ENCODE measurements at regions not wholly inside any gene's neighbourhood (a gene's known extent, or its start where the extent isn't known, plus 50 kb on each side); places are given as distances from the start of the nearest gene placed in this dataset.
A peak's percentile ranks its signal among the peaks of the same experiment; 100 is the strongest.

DNA sequence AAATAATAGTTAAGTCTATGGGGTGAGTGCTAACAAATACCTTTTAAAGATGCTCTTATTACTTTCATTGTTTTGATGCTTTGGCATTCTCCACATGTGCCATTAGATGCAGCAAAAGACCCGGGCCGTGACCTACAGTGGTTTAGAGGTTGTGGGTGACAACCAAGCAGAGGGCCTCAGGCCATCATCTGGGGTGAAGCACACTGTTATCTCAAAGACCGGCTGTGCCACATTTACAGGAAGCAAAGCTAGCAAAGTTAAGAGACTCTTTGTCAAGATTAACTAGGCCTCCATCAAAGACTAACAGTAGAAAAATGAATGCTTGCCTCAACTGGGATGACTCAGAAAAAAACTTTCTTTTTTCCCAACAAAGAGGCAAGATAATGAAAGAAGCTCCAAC lies 695.3 kb downstream of the SATB2 start:
- no peak for DNase-seq (ENCODE audit: extremely low read depth, low read depth)
- TF ChIP-seq, protein P1, sequence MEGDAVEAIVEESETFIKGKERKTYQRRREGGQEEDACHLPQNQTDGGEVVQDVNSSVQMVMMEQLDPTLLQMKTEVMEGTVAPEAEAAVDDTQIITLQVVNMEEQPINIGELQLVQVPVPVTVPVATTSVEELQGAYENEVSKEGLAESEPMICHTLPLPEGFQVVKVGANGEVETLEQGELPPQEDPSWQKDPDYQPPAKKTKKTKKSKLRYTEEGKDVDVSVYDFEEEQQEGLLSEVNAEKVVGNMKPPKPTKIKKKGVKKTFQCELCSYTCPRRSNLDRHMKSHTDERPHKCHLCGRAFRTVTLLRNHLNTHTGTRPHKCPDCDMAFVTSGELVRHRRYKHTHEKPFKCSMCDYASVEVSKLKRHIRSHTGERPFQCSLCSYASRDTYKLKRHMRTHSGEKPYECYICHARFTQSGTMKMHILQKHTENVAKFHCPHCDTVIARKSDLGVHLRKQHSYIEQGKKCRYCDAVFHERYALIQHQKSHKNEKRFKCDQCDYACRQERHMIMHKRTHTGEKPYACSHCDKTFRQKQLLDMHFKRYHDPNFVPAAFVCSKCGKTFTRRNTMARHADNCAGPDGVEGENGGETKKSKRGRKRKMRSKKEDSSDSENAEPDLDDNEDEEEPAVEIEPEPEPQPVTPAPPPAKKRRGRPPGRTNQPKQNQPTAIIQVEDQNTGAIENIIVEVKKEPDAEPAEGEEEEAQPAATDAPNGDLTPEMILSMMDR (IDR thresholded peaks at IDR 0.05; ENCODE audit: low read depth, low read length), result no peak

GRCh38 chr2:198757069-198757468 lies 700.7 kb downstream of the SATB2 start:
- no peak for DNase-seq (ENCODE audit: extremely low read depth, low read depth)
- TF ChIP-seq, protein P1 (IDR thresholded peaks at IDR 0.05; ENCODE audit: low read depth, low read length), result no peak

- TF ChIP-seq, protein P1 (IDR thresholded peaks at IDR 0.05; ENCODE audit: low read depth, low read length), result no peak
- peak; percentile 20 for DNase-seq (ENCODE audit: extremely low read depth, low read depth)
These were observed 701.6 kb downstream of the SATB2 start for GRCh38 chr2:198756166-198756565.

DNA sequence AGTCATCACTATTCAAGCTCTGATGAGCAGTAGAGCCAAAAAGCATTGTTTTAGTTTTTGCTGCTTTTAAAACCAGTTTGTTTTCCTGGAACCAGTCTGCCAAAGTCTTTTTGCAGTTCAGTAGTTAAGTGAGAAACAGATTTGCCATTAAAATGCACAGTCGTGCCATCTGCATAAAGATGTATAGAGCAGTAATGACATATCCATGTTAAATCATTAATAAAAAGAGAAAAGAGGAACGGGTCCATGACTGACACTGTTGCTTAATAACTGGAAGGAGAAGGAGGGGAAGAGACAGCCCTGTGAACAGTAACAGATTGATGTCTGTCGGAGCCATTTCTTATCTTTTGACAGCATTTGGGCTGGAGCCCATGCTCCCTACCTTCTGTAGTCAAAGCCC lies 704.6 kb downstream of the SATB2 start:
- TF ChIP-seq, protein P1 (IDR thresholded peaks at IDR 0.05; ENCODE audit: low read depth, low read length), result no peak
- no peak for DNase-seq (ENCODE audit: extremely low read depth, low read depth)

GRCh38 chr2:198749364-198749763 lies 708.4 kb downstream of the SATB2 start:
- no peak for DNase-seq (ENCODE audit: extremely low read depth, low read depth)
- TF ChIP-seq, protein P1 (IDR thresholded peaks at IDR 0.05; ENCODE audit: low read depth, low read length), result no peak

GRCh38 chr2:198731842-198732399 lies 725.8 kb downstream of the SATB2 start:
- TF ChIP-seq, protein P1 (IDR thresholded peaks at IDR 0.05; ENCODE audit: low read depth, low read length), result no peak
- no peak for DNase-seq (ENCODE audit: extremely low read depth, low read depth)

DNA sequence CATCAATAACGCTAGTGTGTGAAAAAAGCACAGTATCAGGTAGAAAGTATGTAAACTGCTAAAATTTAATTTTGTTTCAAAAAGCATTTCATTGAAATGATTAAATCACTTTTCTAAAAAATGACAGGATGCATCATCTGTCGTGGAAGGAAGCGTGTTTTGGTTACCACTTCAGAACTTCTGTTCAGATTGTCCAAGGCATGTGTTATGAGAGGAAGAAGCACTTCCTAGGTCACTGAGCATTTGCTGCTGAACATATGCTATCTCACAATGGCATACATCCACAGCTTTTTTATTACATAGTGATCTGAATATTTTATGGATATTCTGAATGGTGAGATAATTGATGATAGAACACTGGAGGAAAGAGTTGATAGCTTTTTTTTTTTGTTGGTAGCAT lies 737.5 kb downstream of the SATB2 start:
- DNase-seq (ENCODE audit: extremely low read depth, low read depth), result no peak
- TF ChIP-seq, protein P1 (IDR thresholded peaks at IDR 0.05; ENCODE audit: low read depth, low read length), result no peak
